ENCODE measurements at regions not wholly inside any gene's neighbourhood (a gene's known extent, or its start where the extent isn't known, plus 50 kb on each side); places are given as distances from the start of the nearest gene placed in this dataset.

- no peak for TF ChIP-seq ZBTB11 (CRISPR knock-in tag; IDR thresholded peaks at IDR 0.05)
- no peak for TF ChIP-seq EP300 (IDR thresholded peaks at IDR 0.05; ENCODE audit: borderline replicate concordance in 1 of 2, control insufficient read depth in 1 of 2, low read depth in 2 of 2, low read length in 2 of 2)
- TF ChIP-seq MEF2A (IDR thresholded peaks at IDR 0.05; ENCODE audit: insufficient read depth, low read depth, low read length), result no peak
- no peak for TF ChIP-seq SP1 (IDR thresholded peaks at IDR 0.05; ENCODE audit: low read depth, low read length)
- TF ChIP-seq KDM1A (IDR thresholded peaks at IDR 0.05; ENCODE audit: borderline replicate concordance), result no peak
Observed at GRCh38 chr18:29063346-29063745, 886.4 kb upstream of the CDH2 start (continued).

- ChIA-PET POLR2A (no interaction called here), SMC1A (ENCODE audit: uncharacterized antibody, unreplicated experiment) (no interaction called here), CTCF (no interaction called here), RAD21 (ENCODE audit: unreplicated experiment) (no interaction called here)
- no peak for FAIRE-seq
- no peak for ATAC-seq
- H4K20me1 ChIP-seq (ENCODE audit: control insufficient read depth, insufficient read depth), result no peaks in the 10 kb centered on the region
- in situ Hi-C loops (cut with MboI) (no loop called here), intact Hi-C loops (cut with micrococcal nuclease; ENCODE audit: unreplicated experiment) (no loop called here)
- no peak overlapping the region for H2AFZ ChIP-seq (ENCODE audit: control insufficient read depth, low read depth, low read length)
- BruUV-seq (replicated peaks), result no TSS peak
- no peak overlapping the region for H3K9ac ChIP-seq (ENCODE audit: control insufficient read depth, insufficient read depth, low read length)
- H3K4me1 ChIP-seq (ENCODE audit: control insufficient read depth, insufficient read depth, low read length), result no peaks in the 10 kb centered on the region
- no peak overlapping the region for H3K4me3 ChIP-seq
- H3K4me2 ChIP-seq (ENCODE audit: control insufficient read depth, insufficient read depth), result no peak overlapping the region
- no peaks in the 10 kb centered on the region for H3K27me3 ChIP-seq (replicated peaks in 1 of 2; ENCODE audit: control insufficient read depth in 2 of 2, insufficient read depth in 2 of 2, low read length in 1 of 2)
- no peaks in the 10 kb centered on the region for H3K36me3 ChIP-seq (ENCODE audit: control insufficient read depth in 2 of 2, insufficient read depth in 2 of 2, low read length in 1 of 2)
- no peak for DNase-seq (ENCODE audit: low read depth, low spot score)
- H3K79me2 ChIP-seq (ENCODE audit: control insufficient read depth, insufficient read depth, low read length), result no peaks in the 10 kb centered on the region
- H3K27ac ChIP-seq (ENCODE audit: control insufficient read depth, insufficient read depth), result no peak overlapping the region
- H3K9me3 ChIP-seq (replicated peaks; ENCODE audit: control insufficient read depth, insufficient read depth, low read length), result no peaks in the 10 kb centered on the region
- TF ChIP-seq GABPA (IDR thresholded peaks at IDR 0.05; ENCODE audit: low read depth), result no peak
- no peak for TF ChIP-seq MTA3 (IDR thresholded peaks at IDR 0.05; ENCODE audit: borderline replicate concordance, low read length)
- no peak for TF ChIP-seq ZNF207 (IDR thresholded peaks at IDR 0.05; ENCODE audit: borderline replicate concordance)
- TF ChIP-seq ZBTB11 (CRISPR knock-in tag; IDR thresholded peaks at IDR 0.05), result no peak
- TF ChIP-seq TAF1 (IDR thresholded peaks at IDR 0.05; ENCODE audit: borderline replicate concordance, low read depth, low read length), result no peak
- TF ChIP-seq SREBF1 (IDR thresholded peaks at IDR 0.05; ENCODE audit: low read length), result no peak
- TF ChIP-seq IKZF2 (IDR thresholded peaks at IDR 0.05), result no peak
- TF ChIP-seq TCF7 (IDR thresholded peaks at IDR 0.05; ENCODE audit: borderline replicate concordance), result no peak
- TF ChIP-seq PRDM15 (CRISPR knock-in tag; IDR thresholded peaks at IDR 0.05), result no peak
- no peak for TF ChIP-seq YBX1 (IDR thresholded peaks at IDR 0.05)
- no peak for TF ChIP-seq ZNF24 (IDR thresholded peaks at IDR 0.05)
Observed at GRCh38 chr18:29062921-29063320, 886.0 kb upstream of the CDH2 start.
